ENCODE measurements at regions not wholly inside any gene's neighbourhood (a gene's known extent, or its start where the extent isn't known, plus 50 kb on each side); places are given as distances from the start of the nearest gene placed in this dataset.

DNA sequence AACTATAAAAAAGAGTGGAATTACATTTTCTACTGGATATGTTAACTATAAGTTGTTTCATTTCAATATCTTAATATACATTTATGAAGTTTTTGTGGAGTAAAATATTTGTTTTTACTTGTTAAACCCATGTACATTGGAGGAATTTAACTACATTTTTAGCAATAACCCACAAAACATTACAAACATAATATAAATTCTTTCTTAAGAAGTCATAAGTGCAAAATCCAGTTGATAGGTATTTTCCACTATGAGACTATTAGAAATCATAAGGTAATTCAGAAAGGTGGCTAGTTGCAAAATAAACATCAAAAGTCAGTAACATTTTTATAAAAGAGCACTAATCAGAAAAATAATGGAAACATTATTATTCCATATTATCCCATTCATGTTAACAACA is 73.9 kb upstream of the RRP15 start:
- Mint-ChIP-seq H3K27ac (ENCODE audit: unreplicated experiment) (no peak overlapping the region), H3K9me3 (no peaks in the 10 kb centered on the region), H3K4me3 (no peak overlapping the region), H3K36me3 (ENCODE audit: low read depth) (no peaks in the 10 kb centered on the region), H3K27me3 (ENCODE audit: low read depth) (peaks cover 21% of the 10 kb centered on the region), H3K4me1 (no peaks in the 10 kb centered on the region)
- DNase-seq (ENCODE audit: low read depth, low spot score) = no peak
- TF ChIP-seq, protein P1, sequence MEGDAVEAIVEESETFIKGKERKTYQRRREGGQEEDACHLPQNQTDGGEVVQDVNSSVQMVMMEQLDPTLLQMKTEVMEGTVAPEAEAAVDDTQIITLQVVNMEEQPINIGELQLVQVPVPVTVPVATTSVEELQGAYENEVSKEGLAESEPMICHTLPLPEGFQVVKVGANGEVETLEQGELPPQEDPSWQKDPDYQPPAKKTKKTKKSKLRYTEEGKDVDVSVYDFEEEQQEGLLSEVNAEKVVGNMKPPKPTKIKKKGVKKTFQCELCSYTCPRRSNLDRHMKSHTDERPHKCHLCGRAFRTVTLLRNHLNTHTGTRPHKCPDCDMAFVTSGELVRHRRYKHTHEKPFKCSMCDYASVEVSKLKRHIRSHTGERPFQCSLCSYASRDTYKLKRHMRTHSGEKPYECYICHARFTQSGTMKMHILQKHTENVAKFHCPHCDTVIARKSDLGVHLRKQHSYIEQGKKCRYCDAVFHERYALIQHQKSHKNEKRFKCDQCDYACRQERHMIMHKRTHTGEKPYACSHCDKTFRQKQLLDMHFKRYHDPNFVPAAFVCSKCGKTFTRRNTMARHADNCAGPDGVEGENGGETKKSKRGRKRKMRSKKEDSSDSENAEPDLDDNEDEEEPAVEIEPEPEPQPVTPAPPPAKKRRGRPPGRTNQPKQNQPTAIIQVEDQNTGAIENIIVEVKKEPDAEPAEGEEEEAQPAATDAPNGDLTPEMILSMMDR (conservative IDR thresholded peaks at IDR 0.05) = no peak

DNA sequence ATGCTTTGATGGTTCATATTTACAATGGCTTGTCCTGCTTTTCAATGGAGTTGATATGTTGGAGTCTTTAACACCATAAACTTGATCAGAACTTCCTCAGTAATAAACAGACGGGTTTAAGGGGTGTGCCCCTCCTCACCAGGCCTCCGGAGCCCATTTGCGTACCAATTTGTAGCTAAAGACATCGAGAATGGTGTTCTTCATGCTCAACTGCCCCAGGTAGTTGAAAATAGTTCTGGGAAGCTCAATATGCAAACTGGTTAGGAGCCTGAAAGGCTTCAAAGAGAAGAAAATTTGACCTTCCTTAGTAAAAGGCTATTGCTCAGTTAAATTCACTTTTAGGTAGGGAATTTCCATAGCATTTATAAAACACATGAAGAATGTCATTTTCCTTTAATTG is 68.1 kb upstream of the RRP15 start:
- no peak for DNase-seq (ENCODE audit: low read depth, low spot score)
- H3K27ac Mint-ChIP-seq (ENCODE audit: unreplicated experiment) = no peak overlapping the region
- TF ChIP-seq, protein P1 (conservative IDR thresholded peaks at IDR 0.05) = no peak
- no peaks in the 10 kb centered on the region for H3K9me3 Mint-ChIP-seq
- H3K4me1 Mint-ChIP-seq = no peaks in the 10 kb centered on the region
- no peaks in the 10 kb centered on the region for H3K36me3 Mint-ChIP-seq (ENCODE audit: low read depth)
- H3K27me3 Mint-ChIP-seq (ENCODE audit: low read depth) = peaks cover 34% of the 10 kb centered on the region
- H3K4me3 Mint-ChIP-seq = no peak overlapping the region

DNA sequence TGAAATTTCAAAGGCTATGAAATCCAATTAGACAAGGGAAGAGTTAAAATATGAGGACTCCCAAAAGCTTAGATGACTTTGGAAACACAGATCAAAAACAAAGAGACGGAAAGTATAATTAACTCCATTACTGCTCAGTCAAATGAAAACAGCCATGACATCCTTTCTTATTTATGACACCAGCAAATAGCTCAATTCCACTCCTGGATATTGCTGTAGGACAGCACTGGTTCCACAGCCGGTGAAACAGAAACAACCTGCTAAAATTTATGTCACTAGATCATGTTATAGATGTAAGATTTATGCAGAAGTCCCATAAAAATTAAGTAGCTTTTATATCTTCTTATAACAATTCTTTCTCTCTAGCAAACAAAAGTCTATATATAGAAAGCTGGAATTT is 65.6 kb upstream of the RRP15 start:
- DNase-seq (ENCODE audit: low read depth, low spot score) = no peak
- TF ChIP-seq, protein P1 (conservative IDR thresholded peaks at IDR 0.05) = no peak
- H3K36me3 Mint-ChIP-seq (ENCODE audit: low read depth) = no peaks in the 10 kb centered on the region
- no peaks in the 10 kb centered on the region for H3K4me1 Mint-ChIP-seq
- H3K27me3 Mint-ChIP-seq (ENCODE audit: low read depth) = peaks cover 25% of the 10 kb centered on the region
- no peak overlapping the region for H3K4me3 Mint-ChIP-seq
- no peak overlapping the region for H3K27ac Mint-ChIP-seq (ENCODE audit: unreplicated experiment)
- no peaks in the 10 kb centered on the region for H3K9me3 Mint-ChIP-seq

DNA sequence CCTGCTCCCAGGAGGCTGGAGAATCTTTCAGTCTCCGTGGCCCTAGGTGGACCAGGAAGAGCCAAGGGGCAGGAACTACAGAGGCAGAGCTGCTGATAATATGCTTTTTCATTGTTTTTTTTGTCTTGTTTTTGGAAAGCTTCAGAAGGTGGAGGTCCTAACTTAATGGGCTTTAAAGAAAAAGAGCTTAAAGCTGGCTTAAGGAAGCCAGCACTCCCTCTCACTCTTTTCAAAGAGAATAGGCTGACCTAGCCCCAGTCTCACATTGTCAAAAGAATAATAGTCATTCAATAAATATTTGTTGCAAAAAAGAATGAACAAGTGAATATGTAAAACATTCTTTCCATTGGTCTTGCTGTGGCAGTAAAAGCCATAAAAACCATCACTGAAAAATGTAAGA is 61.0 kb upstream of the RRP15 start:
- Mint-ChIP-seq H3K4me1 (no peaks in the 10 kb centered on the region), H3K36me3 (ENCODE audit: low read depth) (no peaks in the 10 kb centered on the region), H3K4me3 (no peak overlapping the region), H3K27ac (ENCODE audit: unreplicated experiment) (no peak overlapping the region), H3K9me3 (no peaks in the 10 kb centered on the region), H3K27me3 (ENCODE audit: low read depth) (peaks cover 12% of the 10 kb centered on the region)
- TF ChIP-seq, protein P1 (conservative IDR thresholded peaks at IDR 0.05) = no peak
- DNase-seq (ENCODE audit: low read depth, low spot score) = no peak

DNA sequence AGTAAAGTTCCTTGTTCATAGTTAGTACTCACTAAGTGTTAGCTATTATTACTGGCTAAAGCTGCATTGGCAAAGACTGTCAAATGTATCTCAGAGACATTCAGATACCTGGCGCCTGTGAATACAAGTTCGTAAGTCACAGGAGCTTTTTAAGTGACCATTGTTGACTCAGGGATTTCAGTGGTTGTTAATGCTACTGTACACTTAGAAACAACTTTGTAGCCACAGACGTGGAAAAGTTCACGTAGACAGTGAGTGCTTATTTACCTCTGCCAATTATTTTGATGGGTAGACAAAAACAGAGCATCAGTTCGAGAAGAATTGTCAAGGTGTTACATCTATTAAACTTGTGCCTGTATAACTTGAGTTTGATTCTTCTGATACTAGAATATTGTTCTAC is 59.1 kb upstream of the RRP15 start:
- Mint-ChIP-seq H3K27ac (ENCODE audit: unreplicated experiment) (no peak overlapping the region), H3K4me1 (no peaks in the 10 kb centered on the region), H3K36me3 (ENCODE audit: low read depth) (no peaks in the 10 kb centered on the region), H3K27me3 (ENCODE audit: low read depth) (peaks cover 8% of the 10 kb centered on the region), H3K9me3 (no peaks in the 10 kb centered on the region), H3K4me3 (no peak overlapping the region)
- TF ChIP-seq, protein P1 (conservative IDR thresholded peaks at IDR 0.05) = no peak
- DNase-seq (ENCODE audit: low read depth, low spot score) = no peak
